GM18507 (cell line): ENCODE measurements at regions not wholly inside any gene's neighbourhood (a gene's known extent, or its start where the extent isn't known, plus 50 kb on each side); places are given as distances from the start of the nearest gene placed in this dataset.
"Not testable (repeated sequence)": the region's sequence is repeated elsewhere in the genome, so short reads cannot be mapped to it uniquely, and the experiment has no call there.

Experiments
- DNase-seq: peaks from one replicate; pipeline ENCODE4 v3.0.0; 2011; ENCODE audit warnings: low read depth; ENCODE audit not compliant: insufficient read length; ENCODE audit errors: extremely low spot score
- FAIRE-seq: peaks from 2 replicates; lab custom pipeline; 2011; peaks lifted over from hg19 to GRCh38; lab: Jason Lieb, UNC

GRCh38 chr3:25938566-25939325, 148.9 kb downstream of the OXSM start:
- FAIRE-seq (no peak), DNase-seq (no peak)

DNA sequence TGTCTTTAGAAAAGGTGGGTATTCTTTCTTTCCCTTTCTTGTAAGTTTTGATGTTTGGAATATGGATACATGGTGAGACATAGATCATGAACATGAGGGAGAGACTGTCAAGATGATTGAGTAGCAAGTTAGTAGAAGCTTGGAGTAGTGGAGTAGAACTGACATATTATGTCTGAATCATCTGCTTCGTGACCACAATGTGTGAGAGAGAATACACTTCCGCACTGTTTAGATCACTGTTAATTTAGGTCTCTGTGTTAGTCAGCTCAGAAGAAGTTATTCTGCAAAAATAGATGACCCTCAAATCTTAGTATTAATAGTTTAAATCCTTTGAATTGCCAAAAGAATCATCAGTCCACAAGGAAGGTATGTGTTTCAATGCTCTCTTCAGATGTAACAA, 151.0 kb downstream of the OXSM start:
- DNase-seq, result no peak

DNA sequence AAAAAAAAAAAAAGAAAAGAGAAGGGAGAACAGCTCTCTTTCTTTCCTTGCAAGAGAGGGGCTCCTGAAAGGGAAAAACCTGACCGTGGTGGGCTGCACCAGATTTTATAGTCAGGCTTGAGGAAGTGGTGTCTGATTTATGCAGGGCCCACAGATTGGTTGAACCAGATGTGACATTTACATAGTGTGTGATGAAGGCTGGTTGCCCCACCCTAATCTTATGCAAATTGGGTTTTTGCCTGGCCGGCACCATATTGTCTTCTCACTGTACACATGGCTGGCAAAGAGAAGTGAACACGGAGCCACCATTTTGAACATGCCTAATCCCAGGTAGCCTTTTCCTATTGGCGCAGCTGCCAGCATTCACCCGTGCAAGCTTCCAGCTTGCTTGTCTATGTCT, 154.4 kb downstream of the OXSM start:
- FAIRE-seq, result no peak
- no peak for DNase-seq

More for the DNA sequence above, 151.0 kb downstream of the OXSM start:
- no peak for FAIRE-seq

- FAIRE-seq (no peak), DNase-seq (no peak)
These were observed 155.5 kb downstream of the OXSM start for GRCh38 chr3:25945366-25945765.

- DNase-seq, result no peak
- no peak for FAIRE-seq
These were observed 155.9 kb downstream of the OXSM start for GRCh38 chr3:25945836-25946235.

- FAIRE-seq (no peak), DNase-seq (no peak)
These were observed 162.2 kb downstream of the OXSM start for GRCh38 chr3:25952133-25952532.

DNA sequence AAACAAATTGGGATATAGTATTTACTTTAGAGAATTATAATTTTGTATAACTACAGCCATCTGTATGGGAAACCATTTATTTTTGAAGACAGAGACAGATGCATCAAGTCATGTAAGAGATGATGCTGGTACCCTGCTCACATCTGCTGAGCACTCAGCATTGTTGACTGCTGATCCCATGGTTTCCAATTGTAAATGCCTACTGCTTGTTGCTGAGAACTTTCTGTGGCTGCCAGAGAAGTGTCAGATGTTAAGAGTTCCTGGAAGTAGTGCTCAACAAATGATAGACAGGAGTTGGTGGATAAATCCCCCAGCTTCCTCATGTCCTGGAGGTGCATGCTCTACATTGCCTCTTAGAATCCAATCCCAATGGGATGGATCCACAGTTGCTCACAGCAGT, 167.1 kb downstream of the OXSM start:
- DNase-seq (no peak), FAIRE-seq (no peak)

- DNase-seq (no peak), FAIRE-seq (no peak)
These were observed 170.9 kb downstream of the OXSM start for GRCh38 chr3:25960776-25961175.

DNA sequence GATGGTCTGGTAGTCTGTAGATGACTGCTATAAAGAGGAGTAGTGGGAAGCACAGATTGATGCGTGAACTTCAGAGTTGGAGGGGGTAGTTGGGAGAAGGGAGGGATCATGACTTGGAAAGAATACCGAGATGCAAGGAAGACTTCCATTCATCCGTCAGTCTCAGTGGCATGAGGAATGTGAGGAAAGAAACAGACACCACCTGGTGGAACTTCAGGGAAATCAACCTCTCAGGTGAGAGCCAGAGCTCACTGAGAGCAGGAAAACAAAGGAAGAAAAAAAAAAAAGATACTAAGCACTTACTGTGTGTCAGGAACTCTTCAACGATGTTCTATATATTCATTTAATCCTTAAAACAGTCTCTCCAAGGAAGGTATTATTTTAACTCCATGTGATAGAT, 172.4 kb downstream of the OXSM start:
- FAIRE-seq, result no peak
- no peak for DNase-seq

DNA sequence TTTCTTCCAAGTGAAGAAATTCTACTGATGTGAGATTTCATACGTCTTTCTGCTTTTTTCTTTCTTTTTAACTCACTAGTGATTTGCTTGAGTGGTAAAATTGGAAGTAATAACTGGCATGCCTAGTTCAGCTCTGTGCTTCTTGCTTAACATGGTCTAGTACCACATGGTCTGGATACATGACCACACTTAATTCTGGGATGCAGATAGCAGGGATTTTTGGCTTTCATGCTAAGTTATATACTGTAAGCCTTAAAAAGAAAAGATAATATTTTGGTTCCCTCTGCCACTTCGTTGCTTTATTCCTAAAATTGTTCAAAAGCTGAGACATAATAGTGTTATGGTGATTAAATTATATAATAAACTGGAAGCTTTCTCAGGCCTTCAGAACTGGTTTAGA, 174.3 kb downstream of the OXSM start:
- FAIRE-seq (no peak), DNase-seq (no peak)

DNA sequence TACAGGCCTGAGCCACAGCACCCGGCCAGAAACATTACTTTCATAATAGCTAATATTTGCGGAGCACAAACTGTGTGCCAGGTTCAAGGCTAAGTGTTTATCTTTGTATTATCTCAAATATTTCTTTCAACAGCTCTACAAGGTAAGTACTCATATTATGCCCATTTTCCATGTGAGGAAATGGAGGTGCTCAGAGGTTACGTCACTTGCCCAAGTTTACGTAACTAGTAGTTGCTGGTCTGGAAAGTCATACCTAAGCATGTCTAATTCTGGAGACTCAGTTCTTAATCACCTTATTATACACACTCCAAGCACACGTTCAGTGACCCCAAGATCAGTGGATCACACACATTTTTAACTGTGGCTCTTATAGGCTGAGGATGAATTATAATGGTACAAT, 177.5 kb downstream of the OXSM start:
- DNase-seq, result no peak
- FAIRE-seq, result no peak

DNA sequence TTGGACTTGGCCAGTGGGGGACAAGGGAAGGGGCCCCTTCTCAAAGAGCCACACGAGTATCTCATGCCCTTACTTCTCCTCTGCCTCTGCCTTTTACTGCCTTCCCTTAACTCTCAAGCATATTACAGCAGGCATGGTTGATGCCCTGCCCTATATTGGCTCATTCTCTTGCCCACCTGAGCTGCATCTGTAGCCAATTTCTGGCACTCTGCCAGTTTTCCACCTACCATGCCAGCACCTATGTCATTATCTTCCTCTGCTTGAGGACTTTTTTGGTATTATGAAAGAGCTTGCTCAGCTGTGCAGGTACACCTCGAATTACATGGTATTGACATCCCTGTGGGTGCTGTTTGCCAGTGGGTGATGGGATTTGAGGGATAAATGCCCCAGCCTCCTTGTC, 181.8 kb downstream of the OXSM start:
- FAIRE-seq (no peak), DNase-seq (no peak)

DNA sequence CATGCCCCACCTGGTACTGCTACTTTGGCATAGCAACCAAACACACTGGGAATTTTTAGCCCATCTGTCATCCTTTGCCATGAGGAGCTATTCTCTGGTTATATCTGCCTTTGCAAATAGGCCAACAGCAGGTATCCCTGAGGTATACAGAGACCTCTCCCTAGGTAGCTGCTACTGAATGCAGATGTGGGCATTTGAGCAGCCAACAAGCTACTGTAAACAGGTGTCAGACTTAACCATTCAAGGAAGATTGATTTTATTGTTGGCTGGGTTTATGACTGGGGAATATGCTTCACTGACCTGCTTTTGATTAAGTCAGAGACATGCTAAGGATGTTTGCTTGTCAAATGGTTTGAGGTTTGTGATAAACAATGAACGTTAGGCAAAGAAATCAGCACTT, 183.2 kb downstream of the OXSM start:
- DNase-seq, result no peak
- FAIRE-seq, result no peak

DNA sequence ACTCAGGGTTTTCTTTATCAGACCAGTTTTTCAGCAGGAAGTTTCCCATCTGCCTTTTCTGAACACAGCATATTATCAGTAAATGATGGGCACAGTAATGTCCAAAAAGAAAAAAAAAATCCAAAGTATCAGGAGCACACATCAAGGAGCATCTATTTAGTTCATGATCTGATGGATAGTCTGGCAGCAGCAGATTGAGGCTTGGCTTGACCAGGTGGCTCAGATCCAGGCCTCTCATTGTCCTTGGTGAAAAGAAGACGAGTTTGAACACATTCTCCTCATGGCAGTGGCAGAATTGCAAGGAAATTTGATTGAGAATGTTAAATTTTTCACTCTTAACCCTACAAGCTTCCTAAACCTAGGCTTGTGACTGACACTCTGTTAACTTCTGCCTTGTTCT, 192.9 kb downstream of the OXSM start:
- no peak for FAIRE-seq
- DNase-seq, result no peak

DNA sequence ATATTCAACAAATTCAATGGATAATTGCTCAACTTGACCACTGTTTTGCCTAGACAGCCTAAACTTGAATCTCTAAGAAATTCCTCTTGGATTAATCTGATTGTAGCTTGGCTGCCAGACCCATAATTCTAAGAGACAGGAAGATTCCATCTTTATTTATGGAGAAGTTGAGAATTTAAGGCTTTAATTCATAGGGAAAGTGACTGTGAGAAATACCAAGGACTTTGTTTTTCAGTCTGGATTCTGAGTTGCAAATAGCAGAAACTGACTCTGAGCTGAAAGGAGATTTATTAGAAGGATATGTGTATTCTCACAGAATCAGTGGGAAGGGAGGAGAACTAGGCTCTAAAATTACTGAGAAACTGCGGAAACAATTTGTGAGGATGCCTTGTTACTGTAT, 195.7 kb downstream of the OXSM start:
- FAIRE-seq (no peak), DNase-seq (no peak)

DNA sequence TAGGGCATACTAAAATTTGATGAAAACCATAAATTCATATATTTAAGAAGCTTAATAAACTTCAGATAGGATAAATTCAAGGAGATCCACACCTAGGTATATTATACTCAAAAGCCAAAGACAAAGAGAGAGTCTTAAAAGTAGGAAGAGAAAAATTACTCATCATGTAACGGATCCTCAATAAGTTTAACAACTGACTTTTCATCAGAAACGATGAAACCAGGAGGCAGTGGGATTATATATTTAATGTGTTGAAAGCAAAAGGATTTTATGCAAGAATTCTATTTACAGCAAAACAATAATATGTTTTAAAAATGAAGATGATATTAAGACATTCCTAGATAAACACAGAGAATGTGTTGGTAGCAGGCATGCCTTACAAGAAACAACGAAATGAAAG, 202.7 kb downstream of the OXSM start:
- FAIRE-seq (no peak), DNase-seq (no peak)

- DNase-seq, result no peak
- FAIRE-seq, result no peak
These were observed 214.3 kb downstream of the OXSM start for GRCh38 chr3:26004172-26004571.

DNA sequence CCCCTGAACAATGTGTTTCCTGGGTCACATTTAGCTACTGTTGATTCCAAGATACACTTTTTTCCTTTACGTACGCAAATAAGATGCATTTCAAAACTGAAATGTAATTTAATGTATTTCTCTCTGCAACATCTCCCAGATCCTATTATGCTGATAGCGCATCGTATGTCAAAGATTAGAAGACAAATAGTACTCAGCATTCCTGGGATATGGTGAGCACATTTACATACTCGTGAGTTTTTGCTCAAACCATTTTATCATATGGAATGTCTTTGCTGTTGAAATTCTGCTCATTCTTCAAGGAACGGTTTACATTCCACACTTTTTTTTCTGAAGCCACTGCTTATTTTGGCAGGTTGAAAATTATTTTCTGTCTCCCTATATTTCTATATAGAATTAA, 221.4 kb downstream of the OXSM start:
- DNase-seq (no peak), FAIRE-seq (no peak)

DNA sequence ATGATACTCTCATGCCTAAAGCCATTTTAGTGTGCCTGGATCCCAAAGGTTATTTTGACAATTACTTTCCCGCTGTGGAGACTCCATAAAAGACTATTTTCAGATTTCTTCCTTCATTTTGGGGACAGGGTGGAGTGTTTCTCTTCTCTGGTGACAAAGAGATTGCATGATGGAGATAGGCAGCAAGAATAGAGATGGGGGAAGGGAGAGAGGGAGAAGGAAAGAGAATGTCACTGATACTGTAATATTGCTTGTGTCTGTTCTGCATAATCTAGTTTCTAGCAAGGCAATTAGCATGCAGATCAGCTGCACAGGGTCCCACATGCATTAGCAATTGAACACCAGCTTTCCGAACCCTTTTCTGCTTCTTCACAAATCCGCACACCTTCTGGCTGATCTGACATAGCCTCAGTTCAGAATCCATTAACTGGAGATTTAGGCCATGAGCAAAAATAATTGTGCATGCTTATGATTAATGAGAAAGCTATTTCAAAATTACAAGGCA, 222.4 kb downstream of the OXSM start:
- FAIRE-seq (no peak), DNase-seq (no peak)

GRCh38 chr3:26015752-26016151, 225.9 kb downstream of the OXSM start:
- DNase-seq (no peak), FAIRE-seq (no peak)

- FAIRE-seq, result no peak
- no peak for DNase-seq
These were observed 229.0 kb downstream of the OXSM start for GRCh38 chr3:26018889-26019288.

GRCh38 chr3:26024206-26024605, 234.3 kb downstream of the OXSM start:
- FAIRE-seq, DNase-seq: not testable (repeated sequence)
